Activated gamma-delta T cell treated with anti-CD3 and anti-CD28 coated beads, Interleukin-2, amount 50 U/mL, for 16 hours (primary cell): ENCODE measurements at regions not wholly inside any gene's neighbourhood (a gene's known extent, or its start where the extent isn't known, plus 50 kb on each side); places are given as distances from the start of the nearest gene placed in this dataset.

Experiments used
- DNase-seq: peaks from one replicate; pipeline ENCODE4 v3.0.0-alpha.2; 2020; ENCODE audit warnings: low read depth

- no peak for DNase-seq
Measured at GRCh38 chr2:16331772-16332171, 333.9 kb downstream of the CYRIA start.

GRCh38 chr2:16330982-16331381 is 334.7 kb downstream of the CYRIA start:
- no peak for DNase-seq

- no peak for DNase-seq
Measured at GRCh38 chr2:16330571-16330970, 335.1 kb downstream of the CYRIA start.

- DNase-seq: no peak
Measured at GRCh38 chr2:16330012-16330411, 335.6 kb downstream of the CYRIA start.

GRCh38 chr2:16329421-16329820 is 336.2 kb downstream of the CYRIA start:
- DNase-seq: no peak

- DNase-seq: no peak
Measured at GRCh38 chr2:16328521-16329190, 337.0 kb downstream of the CYRIA start.

GRCh38 chr2:16327326-16327725 is 338.3 kb downstream of the CYRIA start:
- DNase-seq: no peak

GRCh38 chr2:16326711-16327300 is 338.8 kb downstream of the CYRIA start:
- no peak for DNase-seq

GRCh38 chr2:16325976-16326510 is 339.6 kb downstream of the CYRIA start:
- no peak for DNase-seq

GRCh38 chr2:16325016-16325975 is 340.3 kb downstream of the CYRIA start:
- DNase-seq: no peak

GRCh38 chr2:16324544-16324937 is 341.1 kb downstream of the CYRIA start:
- no peak for DNase-seq

GRCh38 chr2:16323551-16324543 is 341.8 kb downstream of the CYRIA start:
- DNase-seq: no peak

GRCh38 chr2:16323126-16323520 is 342.5 kb downstream of the CYRIA start:
- DNase-seq: no peak

- DNase-seq: no peak
Measured at GRCh38 chr2:16322308-16323125, 343.1 kb downstream of the CYRIA start.

GRCh38 chr2:16321872-16322271 is 343.8 kb downstream of the CYRIA start:
- DNase-seq: no peak

- no peak for DNase-seq
Measured at GRCh38 chr2:16321256-16321655, 344.4 kb downstream of the CYRIA start.

- no peak for DNase-seq
Measured at GRCh38 chr2:16320716-16321115, 344.9 kb downstream of the CYRIA start.

- no peak for DNase-seq
Measured at GRCh38 chr2:16319551-16320121, 346.0 kb downstream of the CYRIA start.

- DNase-seq: no peak
Measured at GRCh38 chr2:16318474-16319195, 347.0 kb downstream of the CYRIA start.
